DMS79 (cell line): ENCODE measurements at regions not wholly inside any gene's neighbourhood (a gene's known extent, or its start where the extent isn't known, plus 50 kb on each side); places are given as distances from the start of the nearest gene placed in this dataset.
"Not testable (repeated sequence)": the region's sequence is repeated elsewhere in the genome, so short reads cannot be mapped to it uniquely, and the experiment has no call there.

Experiments used
- DNase-seq: peaks from one replicate; lab custom pipeline; 2025; lab: John Stamatoyannopoulos, UW

DNA sequence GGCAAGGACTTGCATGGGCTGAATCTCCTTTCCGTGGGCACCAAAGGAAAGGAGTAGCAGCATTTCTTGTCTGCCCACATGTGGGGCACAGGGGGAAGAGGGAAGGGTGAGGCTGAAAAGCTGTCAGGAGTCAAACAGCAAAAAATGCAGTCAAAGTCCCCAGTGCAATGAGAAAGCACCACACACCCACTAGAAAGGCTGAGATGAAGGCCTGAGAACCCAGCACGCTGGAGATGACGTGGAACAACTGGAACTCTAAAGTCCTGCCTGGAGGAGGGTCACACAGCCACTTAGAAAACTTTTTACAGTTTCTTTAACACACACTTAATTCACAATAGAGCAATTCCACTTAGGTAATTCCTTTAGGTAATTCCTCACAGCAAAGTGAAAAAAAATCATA, 94.6 kb upstream of the IGFBPL1 start:
- DNase-seq: no peak

DNA sequence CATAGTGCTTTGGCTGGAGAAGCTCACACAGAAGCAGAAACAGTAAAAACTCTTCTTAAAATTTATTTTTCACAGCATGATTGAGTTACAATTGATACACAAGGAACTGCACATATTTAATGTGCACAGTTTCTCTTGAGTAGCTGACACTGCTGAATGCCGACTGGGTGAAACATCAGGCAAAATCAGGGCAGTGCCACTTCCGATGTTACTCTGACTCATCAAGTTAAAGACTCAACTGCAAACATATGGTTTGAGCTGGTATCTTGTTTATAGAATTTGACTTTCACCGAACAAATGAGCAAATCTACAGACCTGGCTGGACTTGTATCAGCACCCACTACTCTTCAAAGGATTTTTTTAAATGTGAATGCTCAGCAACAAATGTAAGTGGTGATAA, 92.0 kb upstream of the IGFBPL1 start:
- DNase-seq: not testable (repeated sequence)

DNA sequence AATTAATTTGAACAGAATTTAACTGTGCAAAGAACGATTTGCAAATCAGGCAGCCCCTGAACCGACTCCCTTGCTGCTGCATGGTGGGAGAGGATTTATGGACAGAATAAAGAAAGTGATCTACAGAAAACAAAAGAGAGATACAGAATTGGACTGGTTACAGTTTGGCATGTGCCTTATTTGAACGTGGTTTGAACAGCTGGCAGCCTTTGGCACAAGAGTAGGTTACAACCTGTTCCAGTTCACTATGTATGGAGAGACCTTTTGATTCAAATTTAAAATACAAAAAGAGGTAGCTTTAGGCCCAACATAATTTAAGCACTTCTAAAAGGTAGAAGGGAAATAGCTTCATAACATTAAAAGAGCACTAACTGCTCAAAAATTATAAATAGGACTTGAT, 90.8 kb upstream of the IGFBPL1 start:
- not testable (repeated sequence) for DNase-seq

DNA sequence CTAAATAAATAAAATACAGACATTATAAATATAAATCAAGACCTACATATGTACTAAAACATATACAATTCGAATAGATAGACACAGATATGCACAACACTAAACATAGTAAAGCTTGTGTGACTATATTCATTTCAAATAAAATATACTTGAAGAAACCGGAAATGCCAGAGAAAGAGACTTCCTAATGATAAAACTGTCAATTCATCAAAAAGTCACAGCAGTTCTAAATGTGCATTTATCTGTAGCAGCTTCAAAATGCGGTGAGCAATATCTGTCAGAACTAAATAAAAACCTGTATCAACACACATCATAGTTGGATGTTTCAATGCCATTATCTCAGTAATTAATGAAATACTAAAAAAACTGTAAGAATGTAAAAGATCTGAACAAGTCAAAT, 86.1 kb upstream of the IGFBPL1 start:
- not testable (repeated sequence) for DNase-seq

DNA sequence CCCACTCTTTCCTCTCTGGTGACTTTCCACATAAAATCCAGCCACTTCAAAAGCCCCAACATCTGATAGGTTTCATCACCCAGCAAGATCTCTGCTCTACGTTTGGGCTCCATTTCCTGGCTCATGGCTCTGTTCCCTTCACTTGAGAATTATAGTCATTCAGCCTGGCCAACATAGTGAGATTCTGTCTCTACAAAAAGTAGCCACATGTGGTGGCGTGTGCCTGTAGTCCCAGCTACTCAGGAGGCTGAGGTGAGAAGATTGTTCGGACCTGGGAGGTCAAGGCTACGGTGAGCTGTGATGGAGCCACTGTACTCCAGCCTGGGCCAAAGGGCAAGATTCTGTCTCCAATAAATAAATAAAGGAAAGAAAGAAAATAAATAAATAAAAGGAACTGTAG, 83.3 kb upstream of the IGFBPL1 start:
- DNase-seq: no peak

DNA sequence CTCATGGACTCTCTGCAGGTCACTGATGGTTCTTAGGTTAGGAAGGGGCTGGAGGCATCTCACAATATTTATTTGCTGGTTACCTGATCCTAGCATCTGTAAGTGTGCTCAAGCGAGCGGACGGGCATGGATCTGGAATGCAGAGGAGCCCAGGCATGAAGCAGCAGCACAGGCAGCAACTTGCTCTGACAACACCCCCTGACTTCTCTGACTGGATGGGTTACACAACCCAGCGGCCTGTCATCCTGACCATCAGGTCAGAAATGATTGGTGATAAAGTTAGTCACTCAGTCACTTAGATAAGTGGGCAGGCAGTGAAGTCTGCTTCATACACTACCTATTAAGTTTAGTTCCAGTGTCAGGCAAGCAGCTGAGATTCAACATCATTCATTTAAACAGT, 75.9 kb upstream of the IGFBPL1 start:
- not testable (repeated sequence) for DNase-seq

DNA sequence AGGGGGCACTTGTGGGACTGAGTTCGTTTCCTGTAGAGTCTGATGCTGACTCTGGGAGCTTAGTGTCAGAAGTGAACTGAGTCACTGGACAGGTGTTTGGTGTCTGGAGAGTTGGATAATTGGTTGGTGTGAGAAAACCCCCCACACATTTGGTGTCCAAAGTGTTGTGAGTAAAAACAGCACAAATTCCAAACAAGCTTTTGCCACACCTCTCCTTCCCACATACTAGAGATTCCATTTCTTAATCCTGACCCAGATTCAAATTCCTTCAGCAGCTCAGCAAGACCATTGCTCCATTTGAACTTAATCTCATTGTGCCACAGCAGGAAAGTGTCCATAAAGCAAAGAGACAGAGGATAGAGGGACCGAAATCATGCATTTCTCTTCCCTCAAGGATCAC, 74.3 kb upstream of the IGFBPL1 start:
- not testable (repeated sequence) for DNase-seq

DNA sequence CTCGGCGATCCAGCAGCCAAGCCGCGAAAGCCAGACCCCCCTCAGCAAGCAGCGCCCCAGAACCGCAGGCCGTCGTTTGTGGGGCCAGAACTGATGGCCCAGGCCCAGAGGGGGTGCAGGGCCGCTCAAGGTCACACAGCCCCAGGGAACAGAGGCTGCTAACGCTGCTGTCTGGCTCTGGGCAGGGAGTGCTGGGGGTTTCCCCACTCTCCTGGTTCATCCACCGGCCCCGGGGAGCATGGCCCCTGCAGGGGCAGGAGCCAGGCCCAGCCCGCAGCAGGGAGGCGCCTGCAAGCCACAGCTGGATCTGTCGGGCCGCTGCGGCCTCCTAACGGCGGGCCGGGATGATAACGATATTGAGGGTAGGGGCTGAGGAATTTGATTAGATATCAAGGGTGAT, 64.8 kb upstream of the IGFBPL1 start:
- no peak for DNase-seq

DNA sequence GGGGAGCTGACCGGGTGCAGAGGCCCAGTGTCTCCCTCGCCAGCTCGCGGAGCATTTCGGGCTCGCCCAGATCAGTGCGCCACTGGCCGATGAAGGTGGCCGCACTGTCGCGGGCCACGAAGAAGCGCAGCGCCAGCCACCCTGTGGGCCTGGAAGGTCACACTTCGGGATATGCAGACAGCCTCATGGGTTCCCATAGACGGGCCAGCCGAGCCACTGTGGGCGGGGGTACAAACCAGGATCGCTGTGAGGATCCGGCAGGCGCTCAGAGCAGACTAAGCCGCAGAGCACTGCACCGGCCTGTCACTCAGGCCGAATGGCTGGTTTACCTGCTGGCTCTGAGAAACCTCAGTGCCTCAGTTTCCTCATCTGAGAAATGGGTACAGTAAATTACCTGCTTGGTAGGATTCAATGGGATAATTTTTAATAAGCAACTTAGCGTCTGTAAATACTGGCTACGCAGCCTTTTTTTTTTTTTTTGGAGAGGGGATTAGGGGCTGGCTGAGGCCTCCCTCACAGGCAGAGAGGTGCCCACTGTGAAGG, 64.0 kb upstream of the IGFBPL1 start:
- no peak for DNase-seq

DNA sequence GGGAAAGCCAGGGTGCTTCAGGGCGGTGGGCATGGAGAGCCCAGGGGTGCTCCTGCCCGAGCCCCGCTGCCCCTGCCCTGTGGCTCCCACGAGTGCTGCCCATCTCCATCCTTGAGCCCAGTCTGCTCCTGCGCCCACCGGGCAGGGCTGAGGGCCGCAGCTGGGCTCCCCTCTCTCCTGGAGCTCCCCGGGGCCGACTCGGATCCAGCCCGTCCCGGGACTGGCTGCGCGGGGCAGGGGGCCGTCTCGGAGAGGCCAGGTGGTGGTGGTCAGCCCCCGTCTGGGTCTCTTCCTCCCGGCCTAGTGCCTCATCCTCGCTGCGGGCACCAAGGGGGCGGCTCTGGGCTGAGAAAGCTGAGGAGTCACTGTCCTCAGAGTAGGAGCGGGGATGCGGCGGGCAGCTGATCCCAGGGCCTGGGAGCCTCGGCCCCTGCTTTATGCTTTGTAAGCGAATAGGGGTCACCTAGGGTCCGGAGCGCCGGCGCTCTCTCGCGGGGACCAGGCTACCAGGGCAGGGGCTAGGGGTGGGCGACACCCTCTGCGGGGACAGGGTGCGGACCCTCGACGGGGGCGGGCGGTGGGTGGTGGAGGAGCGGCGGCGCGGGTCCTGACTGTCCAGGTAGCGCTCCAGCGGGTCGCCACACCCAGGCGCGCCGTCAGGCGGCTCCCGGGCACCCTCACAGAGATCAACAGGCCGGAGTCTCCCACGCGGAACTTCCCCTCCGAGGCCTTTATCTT, 63.3 kb upstream of the IGFBPL1 start:
- DNase-seq: not testable (repeated sequence)

DNA sequence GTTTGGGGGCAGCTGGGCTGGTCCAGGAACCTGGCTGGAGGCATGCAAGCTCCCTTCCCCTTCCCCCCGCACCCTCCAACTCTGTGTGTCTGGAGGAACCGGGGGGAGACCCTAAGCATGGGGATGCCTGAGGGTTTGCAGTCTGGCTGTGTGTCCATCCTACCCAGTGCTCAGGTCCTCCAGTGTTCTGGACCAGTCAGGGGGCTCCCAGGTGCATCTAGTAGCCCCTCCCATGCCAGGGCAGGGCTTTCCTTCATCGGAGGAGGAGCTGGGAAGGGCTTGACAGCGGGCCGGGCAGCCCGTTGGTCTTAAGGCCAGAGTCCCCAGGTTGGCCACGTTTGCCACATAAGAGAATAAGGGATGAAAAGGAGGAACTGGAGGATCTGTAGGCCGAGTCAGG, 62.6 kb upstream of the IGFBPL1 start:
- no peak for DNase-seq

DNA sequence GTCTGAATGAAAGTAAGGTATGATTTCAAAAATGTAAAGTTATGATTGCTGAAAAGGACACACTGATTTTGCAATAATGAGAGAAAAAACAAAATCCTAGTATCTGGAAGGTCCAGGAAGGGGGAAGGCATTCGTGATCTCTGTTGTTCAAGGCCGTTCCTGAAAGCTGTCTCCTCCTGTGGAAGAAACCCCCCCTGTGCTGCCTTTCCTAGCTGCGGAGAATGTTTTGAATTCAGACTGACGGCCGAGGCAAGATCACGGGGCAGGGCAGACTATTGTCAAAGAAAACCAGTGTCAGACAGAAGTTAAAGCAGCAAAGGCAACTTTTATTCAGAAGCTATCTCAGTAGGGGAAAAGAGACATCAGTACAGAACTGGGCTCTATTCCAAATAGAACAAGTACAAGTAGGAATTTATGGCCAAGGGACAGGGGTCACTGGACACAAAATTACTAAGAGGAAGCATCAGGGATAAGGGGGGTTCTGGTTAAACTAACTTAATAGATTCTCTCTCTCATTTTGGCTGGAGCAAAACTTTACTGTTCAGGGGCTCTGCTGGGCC, 61.9 kb upstream of the IGFBPL1 start:
- DNase-seq: no peak

DNA sequence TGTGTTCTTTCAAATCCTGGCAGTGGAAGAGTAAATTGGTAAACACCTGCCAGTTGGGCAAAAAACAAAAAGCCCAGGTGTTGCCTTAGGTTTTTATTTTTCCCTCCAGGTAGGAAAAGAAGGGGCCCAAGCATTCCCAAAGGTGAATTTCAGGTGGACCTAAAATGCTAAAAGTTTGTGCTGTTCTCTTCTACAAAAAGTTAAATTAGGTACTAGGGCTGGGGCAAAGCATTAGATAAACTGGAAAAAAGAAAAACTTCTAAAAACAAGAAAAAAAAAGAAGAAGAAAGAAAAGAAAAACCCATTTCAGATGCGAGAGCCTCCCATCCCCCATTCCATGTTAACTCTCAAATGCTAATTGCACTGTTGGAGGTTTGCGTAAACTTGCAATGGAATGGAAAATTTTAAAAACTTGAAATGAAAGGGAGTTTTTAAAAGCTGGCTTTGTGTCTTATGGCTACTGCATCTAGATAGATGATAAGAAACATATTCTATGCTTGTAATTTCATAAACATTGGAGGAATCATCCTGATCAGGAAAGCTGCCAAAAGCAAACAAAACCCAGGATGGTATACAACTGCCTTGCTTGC, 59.9 kb upstream of the IGFBPL1 start:
- DNase-seq: not testable (repeated sequence)

DNA sequence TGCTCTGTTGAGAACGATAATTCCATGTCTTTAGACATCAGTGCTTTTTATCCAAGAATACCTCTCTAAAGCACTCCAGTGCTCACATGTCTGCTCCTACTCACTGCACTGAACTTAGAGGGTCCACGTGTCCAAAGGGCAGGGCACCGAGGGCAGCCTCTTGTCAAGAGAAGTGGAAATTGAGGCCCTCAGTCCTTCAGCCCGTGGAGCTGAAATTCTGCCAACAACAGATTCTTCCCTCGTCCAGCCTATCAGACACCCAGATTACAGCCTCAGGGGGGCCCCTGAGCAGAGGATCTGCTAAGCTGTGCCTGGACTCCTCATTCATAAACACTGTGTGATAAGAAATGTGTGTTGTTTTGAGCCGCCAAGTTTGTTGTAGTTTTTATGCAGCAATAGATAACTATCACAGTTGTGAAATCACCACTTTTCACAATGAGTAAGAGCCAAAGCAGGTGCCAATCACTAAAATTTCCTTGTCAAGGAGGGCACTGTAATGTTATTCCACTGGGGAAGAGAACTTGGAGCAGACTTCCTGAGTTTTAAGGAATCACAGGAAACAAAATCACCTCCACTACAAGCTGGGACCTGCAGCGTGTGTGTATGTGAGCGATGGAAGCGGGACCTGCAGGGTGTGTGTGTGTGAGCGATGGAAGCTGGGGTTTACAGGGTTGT, 58.8 kb upstream of the IGFBPL1 start:
- DNase-seq: no peak

DNA sequence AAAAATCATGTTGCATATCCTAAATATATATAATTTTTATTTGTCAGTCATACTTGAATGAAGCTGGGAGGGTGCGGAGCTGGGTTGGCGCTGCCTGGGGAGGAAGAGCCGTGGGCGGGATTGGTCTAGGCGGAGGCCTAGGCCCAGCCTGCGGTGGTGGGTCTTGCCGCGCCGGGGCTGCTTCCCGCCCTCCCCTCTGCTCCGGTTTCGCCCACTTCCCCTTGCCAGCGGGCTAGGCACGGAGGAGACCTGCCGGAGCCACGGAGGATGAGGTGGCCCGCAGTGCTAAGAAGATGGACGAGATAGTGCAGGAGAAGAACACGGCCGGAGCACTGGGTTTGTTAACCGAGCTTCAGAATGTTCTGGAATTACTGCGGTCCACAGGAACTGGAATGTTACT, 54.0 kb upstream of the IGFBPL1 start:
- no peak for DNase-seq

DNA sequence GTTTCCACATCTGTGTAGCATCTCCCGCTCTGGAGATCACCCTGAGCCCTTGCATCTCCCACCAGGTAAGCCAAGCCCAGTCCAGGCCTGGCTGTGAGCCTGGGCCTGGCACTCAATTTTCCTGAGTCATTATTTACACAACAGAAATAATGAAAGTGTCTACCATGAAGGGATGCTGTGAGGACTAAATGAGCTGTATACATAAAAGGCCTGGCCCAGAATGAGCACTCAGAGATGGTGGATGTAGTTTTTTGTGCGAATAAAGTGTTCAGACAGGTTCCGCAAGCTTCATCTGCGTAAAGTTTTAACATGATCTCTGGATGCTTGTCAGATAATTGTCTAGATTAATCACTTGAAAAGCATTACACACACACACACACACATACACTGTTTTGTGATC, 50.2 kb upstream of the IGFBPL1 start:
- DNase-seq: peak; percentile 74
